ELR (cell line): ENCODE measurements at regions not wholly inside any gene's neighbourhood (a gene's known extent, or its start where the extent isn't known, plus 50 kb on each side); places are given as distances from the start of the nearest gene placed in this dataset.
"Not testable (repeated sequence)": the region's sequence is repeated elsewhere in the genome, so short reads cannot be mapped to it uniquely, and the experiment has no call there.

ENCODE experiments used
- DNase-seq: peaks from one replicate; pipeline ENCODE4 v3.0.0-alpha.2; 2015; ENCODE audit warnings: low read depth

GRCh38 chr3:27661797-27662196 is 60.3 kb downstream of the EOMES start:
- no peak for DNase-seq

GRCh38 chr3:27659279-27660021 is 62.7 kb downstream of the EOMES start:
- peak; percentile 71 for DNase-seq

GRCh38 chr3:27658741-27659140 is 63.4 kb downstream of the EOMES start:
- peak; percentile 28 for DNase-seq

- peak; percentile 62 for DNase-seq
These were observed 64.3 kb downstream of the EOMES start for GRCh38 chr3:27657871-27658270.

- peak; percentile 75 for DNase-seq
These were observed 64.7 kb downstream of the EOMES start for GRCh38 chr3:27657404-27657803.

GRCh38 chr3:27656790-27657189 is 65.3 kb downstream of the EOMES start:
- DNase-seq = no peak

GRCh38 chr3:27655547-27655946 is 66.6 kb downstream of the EOMES start:
- DNase-seq = no peak

- DNase-seq = no peak
These were observed 68.1 kb downstream of the EOMES start for GRCh38 chr3:27653803-27654558.

- DNase-seq = no peak
These were observed 72.8 kb downstream of the EOMES start for GRCh38 chr3:27649277-27649676.

GRCh38 chr3:27646896-27647295 is 75.2 kb downstream of the EOMES start:
- DNase-seq = no peak

- DNase-seq = peak; percentile 55
These were observed 77.2 kb downstream of the EOMES start for GRCh38 chr3:27644941-27645340.

GRCh38 chr3:27643355-27643754 is 78.8 kb downstream of the EOMES start:
- peak; percentile 34 for DNase-seq

GRCh38 chr3:27642796-27643195 is 79.3 kb downstream of the EOMES start:
- no peak for DNase-seq

- DNase-seq = no peak
These were observed 80.1 kb downstream of the EOMES start for GRCh38 chr3:27641888-27642601.

GRCh38 chr3:27641271-27641800 is 80.8 kb downstream of the EOMES start:
- DNase-seq = no peak

- no peak for DNase-seq
These were observed 82.9 kb downstream of the EOMES start for GRCh38 chr3:27639271-27639670.

- DNase-seq = no peak
These were observed 83.5 kb downstream of the EOMES start for GRCh38 chr3:27638594-27638993.

- DNase-seq = no peak
These were observed 84.7 kb downstream of the EOMES start for GRCh38 chr3:27637346-27637995.

GRCh38 chr3:27635006-27635405 is 87.1 kb downstream of the EOMES start:
- DNase-seq = not testable (repeated sequence)

GRCh38 chr3:27633224-27633545 is 88.9 kb downstream of the EOMES start:
- DNase-seq = peak; percentile 73

- DNase-seq = peak; percentile 81
These were observed 89.5 kb downstream of the EOMES start for GRCh38 chr3:27632431-27633223.
